Esophagus muscularis mucosa (tissue), 4 donors: ENCODE measurements at regions not wholly inside any gene's neighbourhood (a gene's known extent, or its start where the extent isn't known, plus 50 kb on each side); places are given as distances from the start of the nearest gene placed in this dataset.

ENCODE experiments used
- CTCF ChIP-seq, 3 experiments: fragments of 200-600 bp in 2 of 3; fragments of 450-650 bp in 1 of 3; sonication (generic) in 2 of 3; IDR thresholded peaks; one replicate each; pipeline ENCODE4 v1.5.1; 2017 to 2019; ENCODE audit warnings: antibody characterized with exemption in 3 of 3, mild to moderate bottlenecking in 2 of 3, moderate library complexity in 1 of 3
- EP300 ChIP-seq: sonication (generic); formaldehyde crosslinking; IDR thresholded peaks from one replicate; pipeline ENCODE4 v1.6.1; 2017; ENCODE audit warnings: antibody characterized with exemption
- POLR2A ChIP-seq: fragments of 450-650 bp; IDR thresholded peaks from one replicate; pipeline ENCODE4 v1.6.1; 2017; ENCODE audit warnings: antibody characterized with exemption, moderate library complexity, mild to moderate bottlenecking, low read depth
- POLR2AphosphoS5 ChIP-seq, 2 donors: sonication (generic); formaldehyde crosslinking; IDR thresholded peaks; one replicate each; pipeline ENCODE4 v1.6.1; 2017; ENCODE audit warnings: antibody characterized with exemption in 2 of 2

- TF ChIP-seq POLR2AphosphoS5 (IDR thresholded peaks at IDR 0.05) (no peak), CTCF (IDR thresholded peaks at IDR 0.05) (no peak), POLR2A (no peak), EP300 (no peak)
Observed at GRCh38 chr4:19478791-19479190, 772.9 kb upstream of the SLIT2 start.
